ENCODE measurements at regions not wholly inside any gene's neighbourhood (a gene's known extent, or its start where the extent isn't known, plus 50 kb on each side); places are given as distances from the start of the nearest gene placed in this dataset.
"Not testable (repeated sequence)": the region's sequence is repeated elsewhere in the genome, so short reads cannot be mapped to it uniquely, and the experiment has no call there.

GRCh38 chr7:84916161-84916560 lies 270.7 kb downstream of the SEMA3D start:
- no peak for TF ChIP-seq CTCF (IDR thresholded peaks at IDR 0.05; ENCODE audit: borderline replicate concordance, insufficient read depth, low read depth, low read length)
- H3K4me3 ChIP-seq (ENCODE audit: low read depth, low read length): no peak overlapping the region

GRCh38 chr7:84914598-84914997 lies 272.3 kb downstream of the SEMA3D start:
- H3K4me3 ChIP-seq (ENCODE audit: low read depth, low read length): no peak overlapping the region
- no peak for TF ChIP-seq CTCF (IDR thresholded peaks at IDR 0.05; ENCODE audit: borderline replicate concordance, insufficient read depth, low read depth, low read length)

DNA sequence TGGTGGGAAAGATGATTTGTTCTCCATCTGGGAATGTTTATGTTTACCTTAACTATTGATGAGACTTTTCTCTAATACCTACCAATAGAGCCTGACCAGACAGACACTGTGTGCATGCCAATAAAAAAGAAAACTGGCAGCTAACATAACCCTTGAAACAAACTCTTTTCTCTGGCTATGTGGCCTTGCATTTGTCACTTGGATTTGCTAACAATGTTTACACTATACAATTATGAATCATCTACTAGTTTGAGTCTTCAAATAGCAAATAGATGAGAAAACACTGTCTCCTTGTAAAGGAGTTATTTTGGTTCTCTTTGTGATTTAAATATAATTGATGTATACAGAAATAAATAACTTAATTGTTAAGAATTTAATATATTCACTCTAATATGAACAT lies 273.1 kb downstream of the SEMA3D start:
- TF ChIP-seq CTCF (IDR thresholded peaks at IDR 0.05; ENCODE audit: borderline replicate concordance, insufficient read depth, low read depth, low read length): no peak

GRCh38 chr7:84912993-84913635 lies 273.7 kb downstream of the SEMA3D start:
- H3K4me3 ChIP-seq (ENCODE audit: low read depth, low read length): no peak overlapping the region
- no peak for TF ChIP-seq CTCF (IDR thresholded peaks at IDR 0.05; ENCODE audit: borderline replicate concordance, insufficient read depth, low read depth, low read length)

More for the DNA sequence above, 273.1 kb downstream of the SEMA3D start:
- no peak overlapping the region for H3K4me3 ChIP-seq (ENCODE audit: low read depth, low read length)

DNA sequence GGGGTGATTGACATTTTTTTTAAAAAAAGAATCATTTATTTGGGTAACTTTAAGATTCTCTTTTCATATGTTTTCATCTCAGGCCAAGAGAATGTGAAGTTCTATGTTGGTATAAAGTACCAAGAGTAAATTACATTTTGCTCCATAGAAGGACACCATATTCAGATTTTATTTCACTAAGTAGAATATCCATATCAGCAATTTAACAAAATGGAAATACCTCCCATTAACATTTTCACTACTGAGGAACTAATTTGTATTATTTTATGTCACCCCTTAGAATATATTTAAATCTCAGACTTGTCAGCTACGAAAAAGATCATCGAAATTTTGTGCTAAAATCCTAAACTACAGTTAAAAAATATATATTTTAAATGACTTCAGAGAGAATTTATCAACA lies 274.3 kb downstream of the SEMA3D start:
- TF ChIP-seq CTCF (IDR thresholded peaks at IDR 0.05; ENCODE audit: borderline replicate concordance, insufficient read depth, low read depth, low read length): no peak
- no peak overlapping the region for H3K4me3 ChIP-seq (ENCODE audit: low read depth, low read length)

- no peak overlapping the region for H3K4me3 ChIP-seq (ENCODE audit: low read depth, low read length)
- no peak for TF ChIP-seq CTCF (IDR thresholded peaks at IDR 0.05; ENCODE audit: borderline replicate concordance, insufficient read depth, low read depth, low read length)
Observed at GRCh38 chr7:84912018-84912417, 274.8 kb downstream of the SEMA3D start.

- H3K4me3 ChIP-seq (ENCODE audit: low read depth, low read length): no peak overlapping the region
- no peak for TF ChIP-seq CTCF (IDR thresholded peaks at IDR 0.05; ENCODE audit: borderline replicate concordance, insufficient read depth, low read depth, low read length)
Observed at GRCh38 chr7:84911077-84911476, 275.8 kb downstream of the SEMA3D start.

DNA sequence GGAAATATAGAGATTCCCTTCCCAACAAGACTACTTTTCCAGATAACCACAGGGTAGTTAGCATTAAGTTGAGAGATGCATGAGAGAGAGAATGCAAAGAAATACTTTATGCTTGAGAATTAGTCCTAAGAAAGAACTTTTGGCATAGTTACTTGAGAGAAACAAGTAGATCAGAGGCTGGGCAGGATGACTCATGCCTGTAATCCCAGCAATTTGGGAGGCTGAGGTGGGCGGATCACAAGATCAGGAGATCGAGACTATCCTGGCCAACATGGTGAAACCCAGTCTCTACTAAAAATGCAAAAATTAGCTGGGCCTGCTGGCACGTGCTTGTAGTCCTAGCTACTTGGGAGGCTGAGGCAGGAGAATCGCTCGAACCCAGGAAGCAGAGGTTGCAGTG lies 276.5 kb downstream of the SEMA3D start:
- H3K4me3 ChIP-seq (ENCODE audit: low read depth, low read length): not testable (repeated sequence)

Data from GM12875 (cell line).